ENCODE measurements at regions not wholly inside any gene's neighbourhood (a gene's known extent, or its start where the extent isn't known, plus 50 kb on each side); places are given as distances from the start of the nearest gene placed in this dataset.

- Histone ChIP-seq H3K4me3 (ENCODE audit: low read length) (no peak overlapping the region), H3K79me2 (replicated peaks; ENCODE audit: insufficient read depth, low read length) (no peaks in the 10 kb centered on the region), H4K20me1 (ENCODE audit: insufficient read depth) (no peaks in the 10 kb centered on the region), H3K9me3 (ENCODE audit: low read length) (no peaks in the 10 kb centered on the region), H2AFZ (ENCODE audit: low read depth, low read length) (no peak overlapping the region), H3F3A (ENCODE audit: insufficient read depth, low read length, poor library complexity, severe bottlenecking) (no peaks in the 10 kb centered on the region), H3K36me3 (ENCODE audit: insufficient read depth, low read length) (no peaks in the 10 kb centered on the region), H3K4me2 (ENCODE audit: low read length) (no peak overlapping the region), H3K27me3 (ENCODE audit: insufficient read depth, low read depth, low read length) (no peaks in the 10 kb centered on the region), H3K9ac (ENCODE audit: low read length) (no peak overlapping the region), H3K9me2 (ENCODE audit: insufficient read depth, low read length) (no peaks in the 10 kb centered on the region), H3K27ac (ENCODE audit: low read length) (no peak overlapping the region)
- TF ChIP-seq CTCF (IDR thresholded peaks at IDR 0.05; ENCODE audit: poor library complexity, severe bottlenecking) (no peak), SMC3 (conservative IDR thresholded peaks at IDR 0.05; ENCODE audit: poor library complexity) (no peak), EZH2 (IDR thresholded peaks at IDR 0.05; ENCODE audit: borderline replicate concordance, insufficient read depth, low read length, poor library complexity, severe bottlenecking) (no peak), EP300 (conservative IDR thresholded peaks at IDR 0.05; ENCODE audit: poor library complexity, severe bottlenecking) (no peak), RAD21 (conservative IDR thresholded peaks at IDR 0.05) (no peak), MXI1 (conservative IDR thresholded peaks at IDR 0.05; ENCODE audit: poor library complexity, severe bottlenecking) (no peak), REST (IDR thresholded peaks at IDR 0.05; ENCODE audit: borderline replicate concordance) (no peak), TAF1 (IDR thresholded peaks at IDR 0.05; ENCODE audit: low read depth) (no peak), POLR2AphosphoS5 (IDR thresholded peaks at IDR 0.05) (no peak)
These were observed 115.8 kb downstream of the KLF5 start for GRCh38 chr13:73174521-73175010.

DNA sequence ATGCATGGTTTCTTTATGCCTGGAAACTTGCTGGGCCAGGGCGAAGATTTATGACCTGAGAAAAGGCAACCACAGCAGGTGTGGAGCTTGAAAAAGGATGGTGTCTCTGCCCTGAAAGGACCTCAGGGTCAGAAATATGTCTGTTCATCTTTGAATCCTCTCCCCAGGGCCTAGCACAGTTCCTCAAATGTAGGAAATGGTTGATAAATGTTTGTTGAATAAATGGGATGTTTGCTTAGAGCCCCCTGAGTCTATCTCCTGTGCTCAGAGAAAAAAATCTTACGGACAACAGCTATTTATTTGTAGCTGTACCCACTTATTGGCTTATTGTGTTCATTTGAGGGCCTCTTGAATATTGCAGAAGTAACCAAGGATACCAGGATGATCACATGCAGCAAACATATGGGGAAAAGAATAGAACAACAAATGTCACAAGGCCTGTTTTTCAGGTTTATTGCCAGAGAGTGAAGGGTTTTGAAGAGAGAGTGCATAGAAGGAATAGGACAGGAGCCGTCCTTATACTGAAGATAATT, 114.5 kb downstream of the KLF5 start:
- Histone ChIP-seq H3K27me3 (ENCODE audit: insufficient read depth, low read depth, low read length) (no peaks in the 10 kb centered on the region), H3K9ac (ENCODE audit: low read length) (no peak overlapping the region), H3K9me2 (ENCODE audit: insufficient read depth, low read length) (no peaks in the 10 kb centered on the region), H3F3A (ENCODE audit: insufficient read depth, low read length, poor library complexity, severe bottlenecking) (no peaks in the 10 kb centered on the region), H2AFZ (ENCODE audit: low read depth, low read length) (no peak overlapping the region), H3K4me2 (ENCODE audit: low read length) (no peak overlapping the region), H3K4me3 (ENCODE audit: low read length) (no peak overlapping the region), H4K20me1 (ENCODE audit: insufficient read depth) (no peaks in the 10 kb centered on the region), H3K79me2 (replicated peaks; ENCODE audit: insufficient read depth, low read length) (no peaks in the 10 kb centered on the region), H3K9me3 (ENCODE audit: low read length) (no peaks in the 10 kb centered on the region), H3K27ac (ENCODE audit: low read length) (no peak overlapping the region), H3K36me3 (ENCODE audit: insufficient read depth, low read length) (no peaks in the 10 kb centered on the region)
- TF ChIP-seq RAD21 (conservative IDR thresholded peaks at IDR 0.05) (no peak), REST (IDR thresholded peaks at IDR 0.05; ENCODE audit: borderline replicate concordance) (no peak), EP300 (conservative IDR thresholded peaks at IDR 0.05; ENCODE audit: poor library complexity, severe bottlenecking) (no peak), MXI1 (conservative IDR thresholded peaks at IDR 0.05; ENCODE audit: poor library complexity, severe bottlenecking) (no peak), SMC3 (conservative IDR thresholded peaks at IDR 0.05; ENCODE audit: poor library complexity) (no peak), TAF1 (IDR thresholded peaks at IDR 0.05; ENCODE audit: low read depth) (no peak), EZH2 (IDR thresholded peaks at IDR 0.05; ENCODE audit: borderline replicate concordance, insufficient read depth, low read length, poor library complexity, severe bottlenecking) (no peak), POLR2AphosphoS5 (IDR thresholded peaks at IDR 0.05) (no peak), CTCF (IDR thresholded peaks at IDR 0.05; ENCODE audit: poor library complexity, severe bottlenecking) (no peak)

All from neural cell (in vitro differentiated cells).